Central memory CD8-positive, alpha-beta T cell (primary cell): ENCODE measurements at regions not wholly inside any gene's neighbourhood (a gene's known extent, or its start where the extent isn't known, plus 50 kb on each side); places are given as distances from the start of the nearest gene placed in this dataset.

Experiments
- ATAC-seq: fragments of 150-1000 bp; cut with Tn5 transposase; replicated peaks from 2 replicates; pipeline ENCODE4 v1.10.0; 2022; ENCODE audit warnings: mild to moderate bottlenecking, moderate FRiP score, moderate number of reproducible peaks; ENCODE audit not compliant: poor library complexity, severe bottlenecking; ENCODE audit errors: extremely low read depth
- DNase-seq, 2 donors: peaks; one replicate each; pipeline ENCODE4 v3.0.0; 2021; ENCODE audit warnings: low spot score in 2 of 2
- H3K27ac Mint-ChIP-seq: one replicate; pipeline ENCODE4 v1.8.0; 2022; ENCODE audit warnings: low read depth, mild to moderate bottlenecking, moderate library complexity, mixed read lengths
- H3K27me3 Mint-ChIP-seq: one replicate; pipeline ENCODE4 v1.8.0; 2022; ENCODE audit warnings: mixed read lengths
- H3K36me3 Mint-ChIP-seq: one replicate; pipeline ENCODE4 v1.8.0; 2022; ENCODE audit warnings: mild to moderate bottlenecking, moderate library complexity, mixed read lengths; ENCODE audit not compliant: insufficient read depth
- H3K4me1 Mint-ChIP-seq: one replicate; pipeline ENCODE4 v1.8.0; 2022; ENCODE audit warnings: mixed read lengths
- H3K4me3 Mint-ChIP-seq: one replicate; pipeline ENCODE4 v1.8.0; 2022; ENCODE audit warnings: mild to moderate bottlenecking, moderate library complexity, mixed read lengths
- H3K9me3 Mint-ChIP-seq: one replicate; pipeline ENCODE4 v1.8.0; 2022; ENCODE audit warnings: mixed read lengths

DNA sequence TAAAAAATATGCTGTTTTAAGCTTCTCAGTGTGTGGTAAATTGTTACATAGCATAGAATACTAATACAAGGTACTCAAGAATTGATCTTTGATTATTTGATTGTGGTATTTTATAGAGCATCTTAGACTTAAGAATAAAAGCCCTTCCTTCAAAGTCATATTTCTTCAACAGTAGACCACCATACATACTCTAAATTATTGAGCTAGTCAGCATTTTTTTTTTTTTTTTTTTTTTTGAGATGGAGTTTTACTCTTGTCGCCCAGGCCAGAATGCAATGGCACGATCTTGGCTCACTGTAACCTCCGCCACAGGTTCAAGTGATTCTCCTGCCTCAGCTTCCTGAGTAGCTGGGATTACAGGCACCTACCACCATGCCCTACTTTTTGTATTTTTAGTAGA lies 436.7 kb upstream of the LUZP2 start:
- no peaks in the 10 kb centered on the region for H3K4me1 Mint-ChIP-seq
- H3K9me3 Mint-ChIP-seq, result peaks cover 5% of the 10 kb centered on the region
- DNase-seq, result no peak
- H3K4me3 Mint-ChIP-seq, result no peak overlapping the region
- no peaks in the 10 kb centered on the region for H3K27me3 Mint-ChIP-seq
- ATAC-seq, result no peak
- H3K27ac Mint-ChIP-seq, result no peak overlapping the region
- no peaks in the 10 kb centered on the region for H3K36me3 Mint-ChIP-seq

GRCh38 chr11:24064309-24064903 lies 432.4 kb upstream of the LUZP2 start:
- no peaks in the 10 kb centered on the region for H3K36me3 Mint-ChIP-seq
- DNase-seq (no peak), ATAC-seq (no peak)
- H3K27ac Mint-ChIP-seq, result no peak overlapping the region
- H3K4me3 Mint-ChIP-seq, result no peak overlapping the region
- H3K4me1 Mint-ChIP-seq, result no peaks in the 10 kb centered on the region
- H3K9me3 Mint-ChIP-seq, result no peaks in the 10 kb centered on the region
- no peaks in the 10 kb centered on the region for H3K27me3 Mint-ChIP-seq

- peaks cover 7% of the 10 kb centered on the region for H3K9me3 Mint-ChIP-seq
- no peak overlapping the region for H3K27ac Mint-ChIP-seq
- DNase-seq (no peak), ATAC-seq (no peak)
- no peak overlapping the region for H3K4me3 Mint-ChIP-seq
- H3K4me1 Mint-ChIP-seq, result no peaks in the 10 kb centered on the region
- H3K36me3 Mint-ChIP-seq, result no peaks in the 10 kb centered on the region
- H3K27me3 Mint-ChIP-seq, result no peaks in the 10 kb centered on the region
These were observed 428.7 kb upstream of the LUZP2 start for GRCh38 chr11:24068197-24068596.

DNA sequence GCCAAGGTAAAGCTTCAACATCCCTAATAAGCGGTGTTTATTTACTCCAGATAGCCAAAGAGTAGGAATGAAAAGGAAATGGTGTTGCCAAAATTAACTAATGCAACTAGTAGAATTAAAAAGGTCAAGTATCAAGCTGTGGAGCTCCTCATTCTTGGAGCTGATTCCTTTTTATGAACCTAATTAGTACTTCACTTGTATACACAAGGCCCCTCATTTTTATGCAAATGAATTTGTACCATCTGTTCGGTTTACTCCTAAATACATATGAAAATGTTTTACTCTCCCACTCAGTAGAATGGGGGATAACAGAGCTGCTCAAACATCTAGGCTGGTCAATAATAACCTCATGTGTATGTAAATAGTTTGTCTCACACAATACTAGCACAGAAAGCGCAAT lies 426.4 kb upstream of the LUZP2 start:
- no peak for DNase-seq
- no peak overlapping the region for H3K4me3 Mint-ChIP-seq
- no peaks in the 10 kb centered on the region for H3K36me3 Mint-ChIP-seq
- peaks cover 13% of the 10 kb centered on the region for H3K9me3 Mint-ChIP-seq
- H3K27me3 Mint-ChIP-seq, result no peaks in the 10 kb centered on the region
- H3K4me1 Mint-ChIP-seq, result no peaks in the 10 kb centered on the region
- no peak for ATAC-seq
- no peak overlapping the region for H3K27ac Mint-ChIP-seq

GRCh38 chr11:24078018-24078417 lies 418.8 kb upstream of the LUZP2 start:
- Mint-ChIP-seq H3K36me3 (peaks cover 4% of the 10 kb centered on the region), H3K27ac (no peak overlapping the region), H3K9me3 (peaks cover 6% of the 10 kb centered on the region), H3K27me3 (no peaks in the 10 kb centered on the region), H3K4me3 (no peak overlapping the region), H3K4me1 (no peaks in the 10 kb centered on the region)
- ATAC-seq (no peak), DNase-seq (no peak)

DNA sequence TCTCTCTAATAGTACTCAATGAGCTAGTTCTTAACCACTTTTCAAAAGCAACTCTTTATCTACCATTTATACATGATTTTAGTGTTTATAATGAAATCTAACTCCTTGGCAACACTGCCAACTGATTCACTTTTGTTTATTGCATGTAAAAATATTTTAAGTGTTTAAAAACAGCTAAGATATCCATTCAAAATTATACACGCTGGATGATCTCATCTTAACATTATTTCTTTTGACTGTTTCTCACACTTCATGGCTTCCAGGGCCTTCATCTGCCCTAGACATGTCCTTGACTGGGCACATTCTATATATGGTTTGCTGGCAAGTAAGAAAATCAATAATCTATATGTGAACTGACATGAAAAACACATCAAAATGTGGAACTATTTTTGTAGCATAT lies 414.6 kb upstream of the LUZP2 start:
- no peak overlapping the region for H3K27ac Mint-ChIP-seq
- H3K36me3 Mint-ChIP-seq, result peaks cover 4% of the 10 kb centered on the region
- no peaks in the 10 kb centered on the region for H3K4me1 Mint-ChIP-seq
- H3K27me3 Mint-ChIP-seq, result no peaks in the 10 kb centered on the region
- DNase-seq (no peak), ATAC-seq (no peak)
- no peak overlapping the region for H3K4me3 Mint-ChIP-seq
- no peaks in the 10 kb centered on the region for H3K9me3 Mint-ChIP-seq

GRCh38 chr11:24082860-24083259 lies 414.0 kb upstream of the LUZP2 start:
- Mint-ChIP-seq H3K4me1 (no peaks in the 10 kb centered on the region), H3K9me3 (no peaks in the 10 kb centered on the region), H3K4me3 (no peak overlapping the region), H3K36me3 (peaks cover 4% of the 10 kb centered on the region), H3K27me3 (no peaks in the 10 kb centered on the region), H3K27ac (no peak overlapping the region)
- DNase-seq (no peak), ATAC-seq (no peak)

GRCh38 chr11:24084956-24085355 lies 411.9 kb upstream of the LUZP2 start:
- H3K4me1 Mint-ChIP-seq, result no peaks in the 10 kb centered on the region
- H3K9me3 Mint-ChIP-seq, result no peaks in the 10 kb centered on the region
- no peak overlapping the region for H3K4me3 Mint-ChIP-seq
- ATAC-seq, result no peak
- H3K36me3 Mint-ChIP-seq, result peaks cover 2% of the 10 kb centered on the region
- H3K27me3 Mint-ChIP-seq, result no peaks in the 10 kb centered on the region
- DNase-seq, result no peak
- H3K27ac Mint-ChIP-seq, result no peak overlapping the region

DNA sequence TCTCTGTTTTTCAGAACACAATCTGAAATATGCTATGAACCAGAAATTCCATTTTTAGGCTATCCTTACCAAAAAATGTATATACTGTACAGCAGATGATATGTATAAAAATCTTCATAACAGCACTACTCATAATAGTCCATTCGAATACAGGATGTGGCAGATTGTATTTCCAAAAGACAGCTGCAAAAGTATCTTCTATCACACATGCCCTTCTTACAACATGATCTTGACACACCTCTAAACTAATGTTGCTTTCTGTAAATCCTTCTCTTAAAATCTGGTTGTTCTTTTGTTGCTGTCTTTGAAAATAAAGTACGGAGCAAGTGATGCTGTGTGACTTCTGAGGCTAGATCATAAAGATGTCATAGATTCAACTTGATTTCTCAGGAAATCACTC lies 409.9 kb upstream of the LUZP2 start:
- no peaks in the 10 kb centered on the region for H3K4me1 Mint-ChIP-seq
- DNase-seq, result no peak
- no peaks in the 10 kb centered on the region for H3K27me3 Mint-ChIP-seq
- H3K4me3 Mint-ChIP-seq, result no peak overlapping the region
- no peaks in the 10 kb centered on the region for H3K36me3 Mint-ChIP-seq
- H3K9me3 Mint-ChIP-seq, result peaks cover 4% of the 10 kb centered on the region
- no peak for ATAC-seq
- no peak overlapping the region for H3K27ac Mint-ChIP-seq

- DNase-seq (no peak), ATAC-seq (no peak)
- H3K4me3 Mint-ChIP-seq, result no peak overlapping the region
- H3K27me3 Mint-ChIP-seq, result no peaks in the 10 kb centered on the region
- H3K9me3 Mint-ChIP-seq, result peaks cover 19% of the 10 kb centered on the region
- H3K27ac Mint-ChIP-seq, result no peak overlapping the region
- H3K4me1 Mint-ChIP-seq, result no peaks in the 10 kb centered on the region
- H3K36me3 Mint-ChIP-seq, result no peaks in the 10 kb centered on the region
These were observed 405.3 kb upstream of the LUZP2 start for GRCh38 chr11:24091594-24091993.

- H3K4me3 Mint-ChIP-seq, result no peak overlapping the region
- no peaks in the 10 kb centered on the region for H3K4me1 Mint-ChIP-seq
- no peaks in the 10 kb centered on the region for H3K27me3 Mint-ChIP-seq
- H3K36me3 Mint-ChIP-seq, result no peaks in the 10 kb centered on the region
- peaks cover 22% of the 10 kb centered on the region for H3K9me3 Mint-ChIP-seq
- DNase-seq (no peak), ATAC-seq (no peak)
- no peak overlapping the region for H3K27ac Mint-ChIP-seq
These were observed 403.5 kb upstream of the LUZP2 start for GRCh38 chr11:24093375-24093774.

DNA sequence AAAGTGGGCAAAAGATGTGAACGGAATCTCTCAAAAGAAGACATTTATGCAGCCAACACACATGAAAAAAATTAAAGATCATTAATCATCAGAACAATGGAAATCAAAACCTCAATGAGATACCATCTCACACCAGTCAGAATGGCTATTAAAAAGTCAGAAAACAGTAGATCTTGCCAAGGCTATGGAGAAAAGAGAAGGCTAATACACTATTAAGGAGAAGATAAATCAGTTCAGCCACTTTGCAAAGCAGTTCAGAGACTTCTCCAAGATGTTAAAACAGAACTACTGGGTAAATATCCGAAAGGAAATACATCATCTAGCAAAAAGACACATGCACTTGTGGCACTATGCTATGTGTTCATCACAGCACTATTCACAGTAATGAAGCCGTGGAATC lies 388.2 kb upstream of the LUZP2 start:
- DNase-seq (no peak), ATAC-seq (no peak)
- Mint-ChIP-seq H3K4me3 (no peak overlapping the region), H3K4me1 (no peaks in the 10 kb centered on the region), H3K36me3 (no peaks in the 10 kb centered on the region), H3K9me3 (peaks cover 9% of the 10 kb centered on the region), H3K27ac (no peak overlapping the region), H3K27me3 (no peaks in the 10 kb centered on the region)

- peaks cover 11% of the 10 kb centered on the region for H3K9me3 Mint-ChIP-seq
- no peak for ATAC-seq
These were observed 374.6 kb upstream of the LUZP2 start for GRCh38 chr11:24122291-24122690.

DNA sequence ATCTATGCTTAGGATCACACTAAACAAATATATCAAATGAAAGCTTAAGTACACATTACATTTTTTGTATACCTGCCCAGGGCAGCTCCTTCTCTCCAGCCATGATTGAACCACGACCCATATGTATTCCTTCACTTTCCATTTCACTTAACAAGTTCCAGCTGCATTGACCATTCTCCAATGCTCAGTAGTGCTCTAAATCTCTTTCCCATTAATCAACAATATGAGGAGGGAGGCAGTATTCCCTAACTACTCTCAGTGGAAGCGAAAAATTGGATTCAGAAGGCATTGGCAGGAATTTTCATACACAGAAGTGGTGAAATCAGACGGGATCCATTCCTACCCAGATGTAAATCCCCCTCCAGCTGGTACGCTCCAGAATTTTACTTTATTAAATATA lies 372.0 kb upstream of the LUZP2 start:
- Mint-ChIP-seq H3K36me3 (no peaks in the 10 kb centered on the region), H3K27ac (no peak overlapping the region), H3K4me3 (no peak overlapping the region), H3K9me3 (peaks cover 12% of the 10 kb centered on the region), H3K4me1 (no peaks in the 10 kb centered on the region), H3K27me3 (no peaks in the 10 kb centered on the region)
- DNase-seq, result no peak
- ATAC-seq, result no peak

More at GRCh38 chr11:24122291-24122690, 374.6 kb upstream of the LUZP2 start:
- no peak for DNase-seq
- H3K36me3 Mint-ChIP-seq, result no peaks in the 10 kb centered on the region
- no peaks in the 10 kb centered on the region for H3K4me1 Mint-ChIP-seq
- no peaks in the 10 kb centered on the region for H3K27me3 Mint-ChIP-seq
- H3K4me3 Mint-ChIP-seq, result no peak overlapping the region
- no peak overlapping the region for H3K27ac Mint-ChIP-seq
